Middle frontal gyrus (tissue), 1 donor: ENCODE measurements at regions not wholly inside any gene's neighbourhood (a gene's known extent, or its start where the extent isn't known, plus 50 kb on each side); places are given as distances from the start of the nearest gene placed in this dataset.

Source experiments
- DNase-seq: peaks from one replicate; pipeline ENCODE4 v3.0.0-alpha.2; 2015; ENCODE audit warnings: low spot score; ENCODE audit errors: extremely low spot score

DNA sequence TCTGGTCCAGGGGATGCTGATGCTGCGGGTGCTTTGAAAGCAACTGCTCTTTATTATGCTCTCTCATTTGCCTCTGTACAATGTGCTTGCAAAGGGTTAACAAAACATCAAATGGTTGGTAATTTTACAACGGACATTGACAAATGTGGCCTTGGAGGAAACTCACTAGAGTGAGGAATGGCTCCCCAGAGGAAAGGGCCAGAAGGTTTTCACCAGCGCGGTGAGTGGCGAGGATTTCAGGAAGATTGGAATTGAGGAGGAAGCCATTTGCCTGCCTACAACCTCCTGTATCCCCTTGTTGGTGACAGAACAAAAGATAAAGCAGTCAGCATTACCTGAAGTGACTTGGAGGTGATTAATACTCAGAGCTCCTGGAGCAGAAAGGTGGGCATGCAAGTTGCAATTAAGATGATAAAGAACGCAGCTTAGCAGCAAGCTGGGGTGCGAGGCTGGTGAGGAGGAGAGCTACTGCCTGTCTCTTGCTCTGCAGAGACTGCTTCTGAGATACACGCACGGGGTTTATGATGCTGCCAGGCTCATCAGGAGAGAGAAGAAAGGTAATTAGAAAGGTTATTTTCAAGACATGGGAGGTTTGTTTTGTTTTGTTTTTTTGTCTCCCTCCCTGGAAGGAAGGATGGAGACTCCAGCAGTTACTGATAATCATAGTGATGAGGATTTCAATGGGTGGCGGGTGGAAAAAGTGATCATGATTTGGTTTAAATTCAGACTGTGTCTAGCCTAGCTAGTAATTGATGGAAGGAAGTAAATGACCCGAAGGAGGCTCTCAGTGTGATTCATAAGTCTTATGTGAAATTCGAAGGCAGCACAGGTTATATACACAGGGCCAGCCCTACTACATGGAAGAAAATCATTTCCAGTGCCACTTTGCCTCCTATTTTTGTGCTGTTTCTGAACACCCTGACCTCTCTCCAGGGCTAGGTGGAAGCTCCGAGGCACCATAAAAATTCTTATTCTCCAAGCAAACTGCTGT, 141.6 kb upstream of the DTNBP1 start:
- no peak for DNase-seq

DNA sequence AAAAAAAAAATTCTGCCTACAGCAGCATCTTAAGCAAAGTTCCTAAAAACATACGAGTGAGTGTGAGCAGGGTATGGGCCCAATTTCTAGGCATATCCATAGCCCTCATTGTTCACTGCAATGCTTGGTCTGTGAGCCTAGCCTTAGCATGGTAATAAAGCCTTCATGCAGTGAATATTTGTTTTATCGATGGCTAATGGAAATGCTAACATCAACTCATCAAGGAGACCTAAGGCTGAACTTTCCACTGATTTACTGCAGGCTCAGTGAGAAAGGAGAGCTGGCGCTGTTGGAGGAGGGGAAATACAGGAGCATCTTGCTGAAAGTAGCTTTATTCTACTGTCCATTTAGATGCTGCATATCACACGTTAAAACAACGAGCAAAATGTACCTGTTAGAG, 139.6 kb upstream of the DTNBP1 start:
- DNase-seq, result no peak

DNA sequence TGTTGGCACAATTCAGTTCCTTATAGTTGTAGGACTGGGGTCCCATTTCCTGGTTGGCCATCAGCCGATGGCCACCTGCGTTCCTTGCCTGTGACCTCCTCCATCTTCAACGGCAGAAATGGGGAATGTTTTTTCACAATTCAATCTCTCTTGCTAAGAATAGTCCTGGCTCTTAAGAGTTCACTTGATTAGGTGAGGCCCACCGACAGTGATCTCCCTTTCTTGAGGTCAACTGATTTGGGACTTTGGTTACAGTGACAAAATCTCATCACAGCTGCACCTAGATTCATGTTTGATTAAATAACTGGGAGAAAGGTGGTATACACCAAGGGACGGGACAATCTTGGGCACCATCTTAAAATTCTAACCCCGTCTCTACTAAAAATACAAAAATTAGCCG, 139.1 kb upstream of the DTNBP1 start:
- no peak for DNase-seq

DNA sequence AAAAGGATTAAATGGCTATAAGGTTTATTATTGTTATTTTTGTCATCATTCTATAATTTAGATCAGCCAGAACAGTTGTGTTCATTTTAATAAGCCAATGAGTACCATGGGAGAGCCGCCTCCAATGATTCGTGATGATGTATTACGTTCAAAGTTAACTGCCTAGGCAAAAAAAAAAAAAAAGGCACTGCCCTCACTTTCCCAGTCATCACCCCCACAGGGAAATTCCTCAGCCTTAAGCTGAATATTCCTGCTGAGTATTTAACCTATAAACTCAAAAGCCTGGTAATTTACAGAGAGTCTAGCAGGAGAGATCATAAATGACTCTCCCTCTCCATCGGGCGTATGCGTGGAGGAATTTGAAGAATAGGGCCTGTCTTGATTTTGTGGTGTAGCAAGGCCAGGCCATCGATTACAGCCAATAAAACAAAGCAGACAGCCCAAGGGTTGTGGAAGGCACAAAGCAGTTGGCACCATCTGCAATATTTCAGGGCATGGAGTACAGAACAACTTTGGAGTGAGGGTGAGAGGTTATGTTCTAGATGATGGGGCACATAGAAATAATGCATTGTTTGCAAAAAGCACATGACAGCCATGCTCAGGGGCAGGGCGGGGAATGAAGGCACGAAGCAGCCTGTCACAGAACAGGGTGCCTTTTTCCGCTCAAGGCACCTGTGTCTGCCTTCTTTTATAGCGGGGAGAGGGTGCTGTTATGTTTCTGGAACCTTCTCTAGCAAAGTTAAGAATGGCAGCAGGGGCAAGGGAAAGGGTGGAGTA, 138.2 kb upstream of the DTNBP1 start:
- no peak for DNase-seq

GRCh38 chr6:15798533-15799255, 135.9 kb upstream of the DTNBP1 start:
- DNase-seq, result no peak

GRCh38 chr6:15796844-15797243, 134.0 kb upstream of the DTNBP1 start:
- DNase-seq, result no peak

GRCh38 chr6:15796130-15796771, 133.4 kb upstream of the DTNBP1 start:
- no peak for DNase-seq

DNA sequence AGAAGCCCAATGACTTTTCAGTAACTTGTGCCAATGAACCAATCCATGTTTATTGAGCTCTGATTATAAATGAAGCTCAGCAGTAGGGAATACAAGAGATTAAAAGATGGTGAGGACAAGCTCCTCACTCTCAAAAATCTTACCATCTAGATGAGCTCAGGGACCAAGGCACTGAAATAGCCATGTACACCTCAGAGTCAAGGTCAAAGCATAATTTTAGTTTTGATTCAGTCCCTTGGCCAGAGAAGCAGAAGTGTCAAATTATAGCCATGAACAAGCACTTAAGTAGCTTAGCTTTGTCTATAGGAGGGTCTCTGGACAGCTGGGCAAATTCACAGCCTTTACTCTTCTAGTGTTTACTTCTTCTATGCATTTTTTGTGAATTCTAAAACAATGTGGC, 131.0 kb upstream of the DTNBP1 start:
- no peak for DNase-seq

DNA sequence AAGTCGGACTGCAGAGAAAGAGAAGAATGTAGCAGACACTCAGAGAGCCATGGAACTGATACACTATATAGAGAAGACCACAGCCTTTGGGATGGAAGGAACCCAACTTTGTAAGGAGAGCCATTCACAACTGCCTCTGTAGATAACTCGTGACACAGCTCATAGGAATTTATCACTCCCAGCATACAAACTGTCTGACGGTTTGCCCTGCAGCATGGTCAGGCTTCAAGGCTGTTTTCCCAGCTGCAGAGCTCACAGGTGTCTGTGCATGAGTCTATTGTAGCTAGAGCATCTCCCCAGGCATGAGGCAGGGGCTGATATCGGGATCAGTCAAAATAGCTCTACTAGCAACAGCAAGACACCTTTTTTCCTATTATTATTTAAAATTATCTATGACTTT, 130.5 kb upstream of the DTNBP1 start:
- no peak for DNase-seq

GRCh38 chr6:15792842-15793241, 130.0 kb upstream of the DTNBP1 start:
- no peak for DNase-seq

GRCh38 chr6:15791448-15792181, 128.8 kb upstream of the DTNBP1 start:
- DNase-seq, result no peak

DNA sequence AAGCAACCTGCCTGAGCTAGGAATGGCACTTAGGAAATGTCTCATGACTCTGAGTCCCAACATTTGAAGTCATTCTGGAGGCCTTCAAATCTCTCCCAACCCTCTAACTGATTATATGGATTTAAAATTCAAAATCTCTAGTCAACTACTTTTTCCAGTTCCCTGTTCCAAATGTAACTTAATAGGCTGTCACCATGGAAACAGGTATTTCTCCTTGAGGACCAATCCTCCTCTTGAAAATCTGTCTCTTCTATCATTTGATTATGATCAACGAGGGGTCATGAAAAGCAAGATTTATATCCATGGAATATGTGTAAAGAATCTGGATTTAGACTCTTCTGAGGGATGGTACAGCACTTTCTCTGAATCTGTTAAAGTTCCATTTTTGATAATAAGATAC, 127.3 kb upstream of the DTNBP1 start:
- no peak for DNase-seq

DNA sequence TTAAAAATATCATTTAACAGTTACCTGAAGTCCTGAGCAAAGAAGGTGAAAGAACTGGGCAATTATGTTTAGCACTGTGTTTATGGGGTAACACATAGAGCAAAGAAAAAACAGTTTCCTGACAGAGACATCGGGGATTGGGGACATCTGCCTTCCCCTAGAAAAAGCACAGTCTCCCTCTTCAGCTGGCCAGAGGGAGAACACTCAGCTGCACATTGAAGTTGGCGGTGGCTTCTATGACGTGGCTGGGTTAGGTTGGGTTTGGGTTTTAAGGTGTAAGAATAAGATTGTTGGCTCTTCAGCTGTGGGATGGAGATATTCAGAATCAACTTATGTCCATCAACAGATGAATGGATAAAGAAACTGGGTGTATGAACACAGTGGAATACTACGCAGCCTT, 124.0 kb upstream of the DTNBP1 start:
- DNase-seq, result no peak

DNA sequence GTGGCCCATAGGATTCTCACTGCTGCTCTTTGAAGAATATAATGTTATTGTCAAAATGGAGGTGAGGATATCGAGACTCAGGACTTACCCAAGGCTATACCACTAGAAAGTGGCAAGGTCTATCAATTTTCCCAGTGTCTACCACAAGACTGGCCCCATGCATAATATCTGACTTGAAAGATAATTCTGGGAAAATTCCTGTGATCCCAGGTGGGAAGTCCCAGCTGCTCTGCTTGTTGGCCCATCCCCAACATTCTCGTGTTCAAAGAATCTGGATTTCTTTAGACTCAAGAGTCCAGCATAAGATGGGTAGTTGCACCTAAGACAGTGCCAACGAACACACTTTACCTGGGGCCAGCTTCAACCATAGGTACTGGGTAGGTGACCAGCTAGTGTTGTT, 120.7 kb upstream of the DTNBP1 start:
- no peak for DNase-seq

DNA sequence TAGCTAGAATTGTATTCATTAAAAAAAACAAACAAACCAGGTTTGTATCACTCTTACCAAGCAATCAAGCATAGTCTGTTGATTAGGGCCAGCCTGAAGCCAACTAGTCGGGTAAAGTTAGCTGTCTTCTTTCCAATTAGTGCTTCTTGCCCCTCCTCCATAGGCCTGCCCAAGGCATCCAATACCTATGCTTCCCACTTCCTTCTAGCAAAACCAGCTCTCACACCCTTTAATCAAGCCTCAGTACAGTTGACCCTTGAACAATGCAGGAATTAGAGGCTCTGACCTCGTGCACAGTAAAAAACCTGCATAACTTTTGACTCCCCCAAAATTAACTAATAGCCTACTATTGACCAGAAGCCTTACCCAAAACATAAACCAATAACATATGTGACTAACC, 119.1 kb upstream of the DTNBP1 start:
- DNase-seq, result no peak

DNA sequence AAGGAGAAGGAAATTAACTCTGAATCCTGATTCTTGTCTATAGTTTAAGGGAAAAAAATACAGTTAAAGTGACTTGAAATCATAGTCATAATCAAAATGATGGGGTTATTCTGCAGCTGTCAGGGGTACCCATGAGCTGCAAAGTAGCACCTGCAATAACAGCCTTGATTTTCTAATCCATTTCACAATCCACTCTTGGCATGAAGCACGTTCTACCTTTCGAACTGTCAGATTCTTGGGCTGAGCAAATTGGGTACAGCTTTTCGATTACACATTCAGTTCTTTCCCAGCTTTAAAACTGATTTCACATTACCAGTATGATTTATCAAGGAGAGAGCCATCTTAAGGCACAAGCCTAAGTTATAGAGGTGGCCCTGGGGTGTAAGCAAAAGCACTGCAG, 118.5 kb upstream of the DTNBP1 start:
- no peak for DNase-seq

- DNase-seq, result no peak
Observed at GRCh38 chr6:15780437-15780836, 117.6 kb upstream of the DTNBP1 start.

GRCh38 chr6:15779726-15780125, 116.9 kb upstream of the DTNBP1 start:
- no peak for DNase-seq

DNA sequence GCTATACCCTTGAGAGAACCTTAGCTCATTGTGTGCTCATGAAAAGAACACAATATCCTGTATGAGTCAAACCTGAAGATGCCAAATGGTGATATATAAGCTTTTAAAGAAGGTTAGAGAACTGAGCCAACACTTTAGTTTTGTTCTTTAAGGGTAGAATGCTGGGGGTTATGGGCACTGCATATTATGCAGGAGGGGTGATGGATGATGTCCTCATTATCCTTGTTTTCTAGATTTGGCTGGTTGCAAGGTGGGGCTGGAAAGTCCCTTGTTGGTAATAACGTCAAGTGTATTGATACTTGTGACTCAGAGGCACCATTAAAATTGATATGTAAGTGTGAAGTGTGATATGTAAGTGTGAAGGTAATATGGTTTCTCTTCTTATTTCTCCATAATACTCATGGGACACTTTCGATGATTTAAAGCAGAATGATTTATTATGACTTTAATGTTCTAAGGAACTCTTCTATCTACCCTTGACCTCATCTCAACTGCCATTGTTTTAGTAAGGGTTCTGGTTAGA, 113.7 kb upstream of the DTNBP1 start:
- DNase-seq, result no peak

DNA sequence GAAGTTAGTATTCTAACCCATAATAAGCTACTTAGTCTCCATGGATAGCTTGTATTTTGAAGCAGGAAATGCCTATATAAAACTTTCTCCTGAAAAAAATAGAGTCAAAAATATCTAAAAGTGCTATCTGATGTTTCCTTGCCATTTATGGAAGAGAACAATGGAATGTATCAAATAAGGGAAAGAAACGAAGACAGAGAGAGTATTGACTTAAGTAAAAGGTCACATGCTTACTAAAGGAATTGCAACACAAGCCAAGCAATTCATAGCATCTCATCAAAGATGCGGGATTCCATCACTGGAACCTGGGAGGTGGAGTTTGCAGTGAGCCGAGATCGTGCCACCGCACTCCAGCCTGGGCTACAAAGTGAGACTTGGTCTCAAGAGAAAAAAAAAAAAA, 112.9 kb upstream of the DTNBP1 start:
- no peak for DNase-seq
